Activated CD4-positive, alpha-beta memory T cell treated with anti-CD3 and anti-CD28 coated beads for 36 hours (primary cell): ENCODE measurements at regions not wholly inside any gene's neighbourhood (a gene's known extent, or its start where the extent isn't known, plus 50 kb on each side); places are given as distances from the start of the nearest gene placed in this dataset.

ENCODE experiments used
- CTCF ChIA-PET: fragments of 350-600 bp; sonication (Branson Sonifier 250); formaldehyde crosslinking; loops from one replicate; lab custom pipeline; 2021; ENCODE audit warnings: antibody characterized with exemption, inconsistent platforms; lab: Charles Lee
- POLR2A ChIA-PET: fragments of 350-600 bp; sonication (Branson Sonifier 250); formaldehyde crosslinking; loops from one replicate; lab custom pipeline; 2021; ENCODE audit warnings: antibody characterized with exemption; lab: Charles Lee
- DNase-seq: peaks from one replicate; pipeline ENCODE4 v3.0.0-alpha.2; 2020
- H3K27ac Mint-ChIP-seq: one replicate; pipeline ENCODE4 v1.8.0; 2021; ENCODE audit warnings: mixed read lengths
- H3K27me3 Mint-ChIP-seq: one replicate; pipeline ENCODE4 v1.8.0; 2021; ENCODE audit warnings: mixed read lengths
- H3K36me3 Mint-ChIP-seq: one replicate; pipeline ENCODE4 v1.8.0; 2021; ENCODE audit warnings: mixed read lengths
- H3K4me1 Mint-ChIP-seq: one replicate; pipeline ENCODE4 v1.8.0; 2021; ENCODE audit warnings: low read depth, mixed read lengths
- H3K4me3 Mint-ChIP-seq: one replicate; pipeline ENCODE4 v1.8.0; 2021; ENCODE audit warnings: mild to moderate bottlenecking, mixed read lengths
- H3K9me3 Mint-ChIP-seq: one replicate; pipeline ENCODE4 v1.8.0; 2021; ENCODE audit warnings: mixed read lengths
- intact Hi-C: fragments of 100-400 bp; cut with micrococcal nuclease; formaldehyde crosslinking; loops from one replicate; pipeline ENCODE4 v1.15.1; 2023

GRCh38 chr4:181200076-181200475 lies 1043.1 kb upstream of the TENM3 start:
- H3K36me3 Mint-ChIP-seq, result no peaks in the 10 kb centered on the region

DNA sequence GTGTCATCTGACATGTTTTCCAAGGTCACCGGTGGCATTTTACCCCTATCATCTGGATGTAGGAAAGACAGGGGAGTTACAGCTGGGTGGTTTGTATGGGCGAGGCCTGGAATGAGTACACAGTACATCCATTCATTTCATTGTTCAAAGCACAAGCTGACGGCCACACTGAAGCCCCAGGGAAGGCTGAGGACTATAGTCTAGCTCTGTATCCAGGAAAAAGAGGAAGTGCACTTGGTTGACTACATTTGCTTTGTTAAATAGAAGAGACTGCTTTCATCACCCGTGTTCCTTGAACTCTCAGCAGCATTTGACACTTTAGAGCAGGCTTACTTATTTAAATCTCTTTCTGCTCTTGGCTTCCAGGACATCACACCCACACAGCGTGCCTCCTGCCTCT lies 1041.0 kb upstream of the TENM3 start:
- POLR2A ChIA-PET, result no interaction called here
- CTCF ChIA-PET, result no interaction called here
- Mint-ChIP-seq H3K27ac (no peak overlapping the region), H3K4me3 (no peak overlapping the region), H3K4me1 (no peaks in the 10 kb centered on the region), H3K9me3 (no peaks in the 10 kb centered on the region), H3K27me3 (no peaks in the 10 kb centered on the region), H3K36me3 (no peaks in the 10 kb centered on the region)
- intact Hi-C loops, result no loop called here
- no peak for DNase-seq

More at GRCh38 chr4:181200076-181200475, 1043.1 kb upstream of the TENM3 start:
- intact Hi-C loops, result no loop called here
- ChIA-PET CTCF (no interaction called here), POLR2A (no interaction called here)
- H3K9me3 Mint-ChIP-seq, result no peaks in the 10 kb centered on the region
- no peaks in the 10 kb centered on the region for H3K4me1 Mint-ChIP-seq
- H3K27ac Mint-ChIP-seq, result no peak overlapping the region
- H3K4me3 Mint-ChIP-seq, result no peak overlapping the region
- no peak for DNase-seq
- H3K27me3 Mint-ChIP-seq, result no peaks in the 10 kb centered on the region

GRCh38 chr4:181204109-181204508 lies 1039.1 kb upstream of the TENM3 start:
- no peaks in the 10 kb centered on the region for H3K4me1 Mint-ChIP-seq
- no peak overlapping the region for H3K4me3 Mint-ChIP-seq
- H3K27me3 Mint-ChIP-seq, result no peaks in the 10 kb centered on the region
- intact Hi-C loops, result no loop called here
- no peak overlapping the region for H3K27ac Mint-ChIP-seq
- no peaks in the 10 kb centered on the region for H3K36me3 Mint-ChIP-seq
- CTCF ChIA-PET, result no interaction called here
- H3K9me3 Mint-ChIP-seq, result no peaks in the 10 kb centered on the region
- POLR2A ChIA-PET, result no interaction called here
- DNase-seq, result no peak

GRCh38 chr4:181213551-181213950 lies 1029.7 kb upstream of the TENM3 start:
- intact Hi-C loops, result no loop called here
- POLR2A ChIA-PET, result no interaction called here
- CTCF ChIA-PET, result no interaction called here
- no peak overlapping the region for H3K27ac Mint-ChIP-seq
- no peaks in the 10 kb centered on the region for H3K36me3 Mint-ChIP-seq
- no peaks in the 10 kb centered on the region for H3K27me3 Mint-ChIP-seq
- no peaks in the 10 kb centered on the region for H3K9me3 Mint-ChIP-seq
- H3K4me3 Mint-ChIP-seq, result no peak overlapping the region
- no peak for DNase-seq
- no peaks in the 10 kb centered on the region for H3K4me1 Mint-ChIP-seq

GRCh38 chr4:181216501-181216900 lies 1026.7 kb upstream of the TENM3 start:
- no peaks in the 10 kb centered on the region for H3K9me3 Mint-ChIP-seq
- intact Hi-C loops, result no loop called here
- POLR2A ChIA-PET, result no interaction called here
- CTCF ChIA-PET, result no interaction called here
- H3K36me3 Mint-ChIP-seq, result no peaks in the 10 kb centered on the region
- no peaks in the 10 kb centered on the region for H3K4me1 Mint-ChIP-seq
- no peak for DNase-seq
- H3K27ac Mint-ChIP-seq, result no peak overlapping the region
- no peak overlapping the region for H3K4me3 Mint-ChIP-seq
- H3K27me3 Mint-ChIP-seq, result no peaks in the 10 kb centered on the region

- H3K9me3 Mint-ChIP-seq, result no peaks in the 10 kb centered on the region
- H3K4me1 Mint-ChIP-seq, result no peaks in the 10 kb centered on the region
- DNase-seq, result no peak
- no peak overlapping the region for H3K27ac Mint-ChIP-seq
- H3K27me3 Mint-ChIP-seq, result no peaks in the 10 kb centered on the region
- ChIA-PET CTCF (no interaction called here), POLR2A (no interaction called here)
- no peaks in the 10 kb centered on the region for H3K36me3 Mint-ChIP-seq
- intact Hi-C loops, result no loop called here
- no peak overlapping the region for H3K4me3 Mint-ChIP-seq
These were observed 1023.3 kb upstream of the TENM3 start for GRCh38 chr4:181219783-181220416.

GRCh38 chr4:181224852-181225251 lies 1018.4 kb upstream of the TENM3 start:
- Mint-ChIP-seq H3K9me3 (no peaks in the 10 kb centered on the region), H3K27ac (no peak overlapping the region), H3K36me3 (no peaks in the 10 kb centered on the region), H3K4me1 (no peaks in the 10 kb centered on the region), H3K27me3 (no peaks in the 10 kb centered on the region), H3K4me3 (no peak overlapping the region)
- intact Hi-C loops, result no loop called here
- DNase-seq, result no peak
- ChIA-PET POLR2A (no interaction called here), CTCF (no interaction called here)

DNA sequence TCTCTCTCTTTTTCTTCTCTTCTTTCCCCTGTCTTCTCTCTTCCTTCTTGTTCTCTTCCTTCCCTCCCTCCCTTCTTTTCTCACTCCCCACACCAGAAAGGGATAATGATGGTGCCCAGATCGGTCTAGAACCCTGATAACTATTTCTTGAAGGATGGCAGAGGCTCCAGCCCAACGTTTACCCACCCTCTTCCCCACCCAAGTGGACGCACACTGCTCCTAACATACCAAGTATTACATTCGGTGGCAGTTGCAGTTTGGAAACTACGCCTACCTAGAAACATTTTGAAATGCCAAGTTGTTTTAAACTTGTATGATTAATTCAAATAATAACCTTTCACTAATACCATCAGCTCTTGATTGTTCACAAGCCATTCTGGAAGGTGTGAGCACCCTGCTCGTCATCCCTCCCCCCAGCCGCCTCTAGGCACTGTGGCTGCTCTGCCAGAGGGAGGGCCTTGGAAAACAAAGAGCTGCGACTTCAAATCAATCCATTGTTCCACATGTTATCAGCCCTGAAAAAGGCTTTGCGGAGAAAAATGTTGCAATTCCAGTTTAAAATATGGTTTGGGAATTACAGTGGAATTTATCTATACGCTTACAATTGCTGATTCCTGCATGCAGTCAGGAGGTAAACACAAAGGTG lies 1017.5 kb upstream of the TENM3 start:
- POLR2A ChIA-PET, result no interaction called here
- H3K4me3 Mint-ChIP-seq, result no peak overlapping the region
- H3K27ac Mint-ChIP-seq, result no peak overlapping the region
- CTCF ChIA-PET, result no interaction called here
- no peaks in the 10 kb centered on the region for H3K36me3 Mint-ChIP-seq
- intact Hi-C loops, result no loop called here
- no peaks in the 10 kb centered on the region for H3K9me3 Mint-ChIP-seq
- H3K4me1 Mint-ChIP-seq, result no peaks in the 10 kb centered on the region
- H3K27me3 Mint-ChIP-seq, result no peaks in the 10 kb centered on the region
- DNase-seq, result no peak

- ChIA-PET POLR2A (no interaction called here), CTCF (no interaction called here)
- intact Hi-C loops, result no loop called here
- no peak for DNase-seq
- Mint-ChIP-seq H3K4me3 (no peak overlapping the region), H3K4me1 (no peaks in the 10 kb centered on the region), H3K27ac (no peak overlapping the region), H3K36me3 (no peaks in the 10 kb centered on the region), H3K27me3 (no peaks in the 10 kb centered on the region), H3K9me3 (no peaks in the 10 kb centered on the region)
These were observed 1008.1 kb upstream of the TENM3 start for GRCh38 chr4:181234951-181235680.

DNA sequence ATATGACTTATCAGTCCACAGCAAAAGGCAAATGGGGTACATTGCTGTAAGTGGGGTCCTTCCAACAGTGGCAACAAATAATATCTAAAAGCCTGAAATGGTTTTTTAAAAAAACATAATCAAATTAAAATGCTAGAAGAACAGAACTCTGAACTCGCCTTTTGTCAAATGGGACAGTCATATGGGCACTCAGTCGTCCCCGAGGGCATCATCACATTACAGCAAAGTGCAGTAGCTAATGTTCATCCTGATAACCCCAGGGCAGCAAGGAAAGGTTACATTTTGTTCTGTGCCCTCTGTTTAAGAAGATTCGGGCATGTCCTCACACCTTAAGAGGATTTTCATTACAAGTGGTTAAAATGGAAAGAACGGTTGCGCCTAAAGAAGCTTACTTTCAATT lies 997.9 kb upstream of the TENM3 start:
- Mint-ChIP-seq H3K36me3 (no peaks in the 10 kb centered on the region), H3K9me3 (peaks cover 5% of the 10 kb centered on the region), H3K27me3 (no peaks in the 10 kb centered on the region), H3K4me3 (no peak overlapping the region), H3K4me1 (no peaks in the 10 kb centered on the region), H3K27ac (no peak overlapping the region)
- POLR2A ChIA-PET, result no interaction called here
- intact Hi-C loops, result no loop called here
- DNase-seq, result no peak
- CTCF ChIA-PET, result no interaction called here

DNA sequence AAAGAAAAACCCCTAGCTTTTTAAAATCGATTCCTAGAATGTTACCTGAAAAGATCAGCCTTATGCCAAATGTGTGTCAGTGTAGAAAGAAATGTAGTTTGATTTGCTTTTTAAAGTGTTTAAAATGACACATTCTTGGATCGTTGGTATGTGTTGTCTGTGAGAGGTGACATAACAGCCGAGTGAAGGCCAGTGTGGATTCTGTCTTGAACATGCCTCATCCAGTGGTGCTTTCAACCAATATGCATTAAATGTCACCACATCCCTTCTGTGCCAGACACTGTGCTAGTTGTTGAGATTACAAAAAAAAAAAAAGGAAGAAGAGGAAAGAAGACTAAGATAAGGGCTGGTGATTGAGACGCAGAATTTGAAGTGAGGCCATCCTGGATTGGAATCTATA lies 994.2 kb upstream of the TENM3 start:
- POLR2A ChIA-PET, result no interaction called here
- intact Hi-C loops, result no loop called here
- no peak for DNase-seq
- Mint-ChIP-seq H3K27me3 (no peaks in the 10 kb centered on the region), H3K4me3 (no peak overlapping the region), H3K9me3 (peaks cover 2% of the 10 kb centered on the region), H3K4me1 (no peaks in the 10 kb centered on the region), H3K27ac (no peak overlapping the region), H3K36me3 (no peaks in the 10 kb centered on the region)
- CTCF ChIA-PET, result no interaction called here

DNA sequence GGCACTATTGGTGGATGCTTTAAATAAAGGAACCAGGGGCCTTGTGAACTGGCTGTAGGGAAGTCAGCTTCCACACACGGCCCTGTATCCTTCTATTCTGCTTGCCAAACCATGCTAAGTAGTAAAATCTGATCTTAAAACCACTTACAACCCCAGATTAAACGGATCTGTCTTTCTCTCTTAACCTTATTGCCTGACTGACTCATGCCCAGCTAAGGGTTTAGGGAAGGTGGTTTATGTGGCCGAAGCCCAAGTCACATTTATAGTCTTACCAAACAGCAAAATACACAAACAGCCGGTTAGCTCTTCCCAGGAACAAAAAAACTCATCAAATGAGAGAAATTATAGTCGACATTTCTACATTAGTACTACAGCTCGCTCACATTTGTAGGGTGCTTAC lies 988.4 kb upstream of the TENM3 start:
- H3K4me1 Mint-ChIP-seq, result no peaks in the 10 kb centered on the region
- no peaks in the 10 kb centered on the region for H3K27me3 Mint-ChIP-seq
- intact Hi-C loops, result no loop called here
- no peaks in the 10 kb centered on the region for H3K36me3 Mint-ChIP-seq
- H3K9me3 Mint-ChIP-seq, result peaks cover 2% of the 10 kb centered on the region
- no peak overlapping the region for H3K27ac Mint-ChIP-seq
- POLR2A ChIA-PET, result no interaction called here
- DNase-seq, result no peak
- H3K4me3 Mint-ChIP-seq, result no peak overlapping the region
- CTCF ChIA-PET, result no interaction called here

DNA sequence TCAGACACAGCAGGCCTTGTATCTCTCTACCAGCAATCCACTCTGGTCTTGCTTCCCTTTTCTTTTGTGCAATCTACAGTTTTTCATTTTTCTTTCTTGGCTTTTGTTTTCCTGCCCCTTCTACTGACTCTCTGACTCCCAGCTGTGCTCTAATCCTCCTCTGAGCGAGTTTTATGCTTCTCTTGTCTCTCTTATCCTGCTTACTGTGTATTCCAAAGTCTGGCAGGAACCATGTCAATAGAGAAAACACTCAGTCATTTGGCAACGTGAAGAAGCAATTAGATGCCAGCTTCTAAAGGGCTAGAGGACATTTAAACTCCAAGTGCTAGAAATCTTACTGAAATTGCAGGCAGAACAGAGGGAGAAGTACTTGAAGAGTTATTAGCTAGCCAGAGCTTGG lies 984.6 kb upstream of the TENM3 start:
- H3K9me3 Mint-ChIP-seq, result peaks cover 2% of the 10 kb centered on the region
- H3K4me1 Mint-ChIP-seq, result no peaks in the 10 kb centered on the region
- H3K4me3 Mint-ChIP-seq, result no peak overlapping the region
- no peaks in the 10 kb centered on the region for H3K27me3 Mint-ChIP-seq
- no peak for DNase-seq
- H3K36me3 Mint-ChIP-seq, result no peaks in the 10 kb centered on the region
- ChIA-PET CTCF (no interaction called here), POLR2A (no interaction called here)
- no peak overlapping the region for H3K27ac Mint-ChIP-seq
- intact Hi-C loops, result no loop called here
